Activated CD8-positive, alpha-beta memory T cell treated with anti-CD3 and anti-CD28 coated beads, Interleukin-2, amount 50 U/mL, for 4 hours (primary cell): ENCODE measurements at regions not wholly inside any gene's neighbourhood (a gene's known extent, or its start where the extent isn't known, plus 50 kb on each side); places are given as distances from the start of the nearest gene placed in this dataset.

ENCODE experiments used
- DNase-seq: peaks from one replicate; pipeline ENCODE4 v3.0.0-alpha.2; 2020

DNA sequence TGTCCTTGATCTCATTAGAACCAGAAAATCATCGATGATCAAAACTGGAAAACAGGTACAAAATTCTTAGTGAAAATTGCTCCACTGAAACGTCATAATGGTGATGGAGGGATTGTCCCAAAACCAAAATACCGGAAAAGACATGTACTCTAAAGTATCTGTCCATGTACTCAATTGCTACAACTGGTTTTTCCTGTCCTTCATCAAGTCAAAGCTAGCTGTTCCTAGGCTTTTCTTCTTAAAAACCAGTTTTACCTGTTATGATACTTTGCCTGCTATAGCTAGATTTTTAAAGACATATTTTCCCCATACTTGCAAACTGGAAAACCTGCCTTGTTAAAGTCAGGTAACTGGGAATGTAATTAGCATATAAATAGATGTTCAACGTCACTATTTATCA lies 50.5 kb upstream of the LRRC1 start:
- DNase-seq: no peak

DNA sequence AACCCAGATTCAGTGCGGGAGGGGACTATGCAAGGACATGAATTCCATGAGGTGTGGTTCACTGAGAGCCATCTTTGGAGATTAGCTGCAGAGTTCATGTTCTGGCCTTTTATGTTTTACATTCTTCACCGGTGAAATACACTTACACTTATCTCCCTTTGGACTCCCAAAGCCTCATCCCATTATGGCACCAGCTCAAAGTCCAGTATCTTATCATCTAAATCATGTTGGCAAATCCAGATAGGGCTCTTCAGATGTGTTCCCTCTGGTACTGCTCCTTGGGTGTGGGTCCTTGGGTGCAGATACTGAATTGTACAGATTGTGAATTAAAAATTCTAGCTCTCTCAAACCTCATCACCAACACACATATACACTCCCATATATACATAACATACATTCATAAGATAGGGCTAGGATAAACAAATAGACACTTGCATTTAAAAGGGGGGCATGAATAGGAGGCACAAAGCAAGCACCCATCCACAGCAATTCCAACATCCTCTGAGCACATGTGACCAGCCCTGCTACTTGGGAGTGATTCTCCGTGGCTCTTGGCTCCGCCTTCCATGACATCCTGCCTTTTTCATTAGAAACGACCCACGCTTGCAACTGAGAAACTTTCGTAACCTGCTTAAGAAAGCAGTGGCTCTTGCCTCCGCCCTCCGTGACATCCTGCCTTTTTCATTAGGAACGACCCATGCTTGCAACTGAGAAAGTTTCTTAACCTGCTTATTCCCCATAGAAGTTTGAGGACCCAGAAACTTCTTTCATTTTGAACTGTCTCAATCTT lies 53.6 kb upstream of the LRRC1 start:
- DNase-seq: no peak

DNA sequence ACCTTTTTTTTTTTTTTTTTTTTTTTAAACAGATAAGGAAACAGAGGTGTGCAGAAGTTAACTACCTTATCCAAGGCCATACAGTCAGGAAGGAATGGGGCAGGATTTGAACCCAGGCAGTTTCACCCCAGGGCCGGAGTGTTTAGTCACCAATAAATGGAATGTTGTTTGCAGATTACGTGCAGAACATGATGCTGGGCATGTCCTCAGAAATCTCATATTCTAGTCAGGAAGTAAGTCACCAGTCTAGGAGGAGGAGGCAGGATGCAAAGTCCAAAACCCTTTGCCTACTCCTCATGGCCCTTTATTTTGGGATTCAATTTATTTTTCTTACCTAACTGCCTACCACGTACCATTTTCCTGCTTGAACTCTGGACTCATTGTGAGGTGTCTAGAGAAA lies 57.1 kb upstream of the LRRC1 start:
- no peak for DNase-seq

DNA sequence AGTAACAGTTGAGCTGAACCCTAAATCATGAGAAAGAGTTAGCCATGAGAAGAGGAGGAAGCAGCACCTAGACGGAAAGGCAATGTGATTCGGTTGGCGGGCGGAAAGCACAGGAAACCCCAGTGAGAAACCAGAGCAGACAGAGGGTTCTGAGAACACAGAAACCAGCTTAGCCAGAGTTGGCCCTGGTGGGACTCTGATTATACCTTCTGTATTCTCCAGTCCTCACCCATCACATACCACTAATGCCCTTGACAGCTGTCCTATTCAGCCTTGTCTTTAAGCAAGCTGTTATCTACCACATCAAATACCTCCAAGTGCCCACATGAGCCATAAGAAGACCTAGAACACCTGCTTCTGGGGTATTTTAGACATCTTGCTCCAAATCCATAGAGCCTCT lies 58.9 kb upstream of the LRRC1 start:
- DNase-seq: no peak

DNA sequence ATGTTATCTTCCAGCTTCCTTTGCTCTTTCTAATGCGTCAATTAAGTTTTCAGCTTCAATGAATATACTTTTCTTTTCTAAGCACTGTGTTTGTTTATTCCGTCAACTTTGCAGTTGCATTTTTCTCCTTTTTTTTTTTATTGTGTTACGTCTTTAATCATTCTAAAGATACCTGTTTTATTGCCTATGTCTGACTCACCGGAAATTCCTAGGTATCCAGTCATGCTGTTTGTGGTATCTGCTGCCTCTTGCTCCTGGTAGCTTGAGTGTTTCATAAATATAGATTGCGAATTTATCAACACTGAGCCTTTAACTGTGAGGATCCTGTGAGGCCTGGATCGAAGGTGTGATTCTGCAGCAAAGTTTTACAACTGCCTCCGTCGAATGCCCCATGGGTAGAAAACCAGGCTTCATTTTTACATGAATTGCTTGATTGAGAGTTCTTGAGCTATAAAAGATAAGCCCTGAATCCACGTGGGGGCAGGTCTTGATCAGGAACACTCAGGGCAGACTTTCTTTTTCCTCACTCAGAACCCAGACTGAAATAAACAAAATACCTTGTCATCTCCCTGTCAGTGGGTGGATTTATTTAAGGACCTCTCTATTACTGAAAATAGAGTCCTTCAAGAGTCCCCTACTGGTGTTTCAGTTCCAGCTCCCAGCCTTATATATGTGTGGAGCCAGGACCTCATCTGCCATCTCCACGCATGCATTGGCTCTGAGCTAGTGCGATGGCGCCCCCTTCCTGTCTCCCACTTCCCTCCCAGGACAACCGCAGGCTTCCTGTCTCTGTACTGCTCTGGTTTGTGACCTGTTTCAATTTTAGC lies 60.1 kb upstream of the LRRC1 start:
- DNase-seq: no peak

DNA sequence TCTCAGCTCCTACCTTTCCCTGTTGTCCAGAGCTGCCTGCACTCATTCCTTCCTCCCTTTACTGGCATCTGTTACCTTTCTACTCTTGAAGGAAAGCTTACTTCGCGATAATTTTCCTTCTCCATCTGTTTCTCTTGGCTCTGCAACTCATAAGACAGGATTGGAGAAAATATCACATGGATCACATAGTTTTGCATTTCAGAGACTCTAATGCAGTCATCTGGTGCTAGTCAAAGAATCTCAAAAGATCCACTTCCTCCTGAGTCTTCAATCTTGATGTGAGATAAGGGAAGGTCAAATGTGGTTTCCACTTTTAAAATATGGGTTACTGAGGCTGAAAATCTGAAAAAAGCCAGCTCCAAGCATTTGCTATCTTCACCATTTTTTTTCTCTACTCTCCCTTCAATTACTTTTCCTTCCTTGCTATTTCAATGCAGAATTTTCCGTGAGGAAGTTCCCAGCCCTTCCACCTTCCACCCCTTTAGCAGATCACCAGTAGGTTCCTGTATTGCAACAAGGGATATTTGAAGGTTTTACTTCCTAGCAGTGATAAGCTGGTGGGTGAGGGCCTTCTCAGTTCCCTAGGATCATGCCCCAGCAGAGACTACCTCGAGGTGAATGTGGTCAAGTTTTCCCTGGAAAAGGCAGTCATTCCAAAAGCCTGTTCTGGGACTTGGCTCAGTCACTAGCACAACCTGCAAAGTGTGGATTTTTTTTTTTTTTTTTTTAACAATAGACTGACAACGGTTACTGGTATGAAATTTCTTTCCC lies 62.8 kb upstream of the LRRC1 start:
- DNase-seq: no peak

DNA sequence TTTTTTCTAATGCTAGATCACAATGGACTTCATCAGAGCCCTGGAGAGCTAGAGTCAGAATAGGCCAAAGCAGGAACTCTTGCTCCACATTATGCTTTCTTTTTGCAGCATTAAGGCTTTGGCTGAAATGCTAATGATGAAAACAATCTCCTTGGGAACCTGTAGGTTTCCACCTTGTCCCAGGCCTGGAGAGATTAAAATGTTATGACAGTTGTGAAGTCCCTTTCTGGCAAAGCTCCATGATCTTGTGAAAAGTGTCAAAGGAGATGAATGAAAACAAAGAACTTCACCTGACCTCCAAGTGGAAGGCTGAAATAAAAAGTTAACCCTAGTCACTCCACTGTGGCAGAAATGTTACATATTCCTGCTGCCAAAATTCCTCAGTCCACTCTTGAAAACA lies 64.0 kb upstream of the LRRC1 start:
- no peak for DNase-seq

DNA sequence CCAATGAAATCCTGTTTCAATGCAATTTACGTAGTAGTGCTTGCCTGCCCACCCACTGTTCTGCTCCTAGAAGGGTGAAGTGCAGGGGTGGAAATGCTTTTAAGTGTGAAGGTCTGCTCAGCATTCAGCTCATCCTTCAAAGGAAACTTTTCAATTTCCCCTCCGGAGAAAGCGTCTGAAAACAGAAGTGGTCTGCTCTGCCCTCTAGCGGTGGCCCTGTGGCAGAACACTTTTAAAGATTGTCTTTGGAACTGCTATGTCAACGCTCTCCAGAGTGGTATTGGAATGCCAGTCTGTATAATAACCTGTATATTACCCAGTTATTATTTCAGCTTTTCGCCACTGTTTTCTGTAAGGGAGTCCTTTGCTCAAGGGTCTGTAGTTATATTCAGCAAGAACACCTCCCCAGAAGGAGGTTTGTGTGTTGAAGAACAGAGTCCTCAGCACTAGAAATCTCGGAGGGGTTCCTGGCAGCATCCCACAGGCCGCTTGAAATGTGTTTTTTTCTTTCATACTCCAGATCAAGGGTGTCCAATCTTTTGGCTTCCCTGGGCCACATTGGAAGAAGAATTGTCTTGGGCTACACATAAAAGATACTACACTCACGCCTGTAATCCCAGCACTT lies 63.1 kb upstream of the KLHL31 start:
- peak; percentile 57 for DNase-seq

DNA sequence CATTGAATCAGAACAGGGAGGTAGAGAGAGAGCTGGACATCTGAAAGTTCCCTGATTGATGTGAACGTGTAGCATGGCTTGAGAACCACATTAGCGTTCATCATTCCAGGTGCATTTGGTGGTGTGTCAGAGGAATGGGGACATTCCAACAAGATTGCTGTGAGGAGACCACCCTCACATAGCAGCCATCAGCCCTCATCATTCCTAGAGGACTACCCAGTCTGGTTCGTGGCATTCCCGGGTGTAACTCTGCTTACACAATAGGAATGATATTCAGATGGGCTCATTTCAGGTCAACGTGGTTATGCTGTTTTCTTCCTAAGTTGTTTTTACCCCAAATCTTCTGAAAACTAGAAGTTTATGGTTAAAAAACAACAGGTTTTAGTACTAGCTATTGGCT lies 62.2 kb upstream of the KLHL31 start:
- DNase-seq: no peak

DNA sequence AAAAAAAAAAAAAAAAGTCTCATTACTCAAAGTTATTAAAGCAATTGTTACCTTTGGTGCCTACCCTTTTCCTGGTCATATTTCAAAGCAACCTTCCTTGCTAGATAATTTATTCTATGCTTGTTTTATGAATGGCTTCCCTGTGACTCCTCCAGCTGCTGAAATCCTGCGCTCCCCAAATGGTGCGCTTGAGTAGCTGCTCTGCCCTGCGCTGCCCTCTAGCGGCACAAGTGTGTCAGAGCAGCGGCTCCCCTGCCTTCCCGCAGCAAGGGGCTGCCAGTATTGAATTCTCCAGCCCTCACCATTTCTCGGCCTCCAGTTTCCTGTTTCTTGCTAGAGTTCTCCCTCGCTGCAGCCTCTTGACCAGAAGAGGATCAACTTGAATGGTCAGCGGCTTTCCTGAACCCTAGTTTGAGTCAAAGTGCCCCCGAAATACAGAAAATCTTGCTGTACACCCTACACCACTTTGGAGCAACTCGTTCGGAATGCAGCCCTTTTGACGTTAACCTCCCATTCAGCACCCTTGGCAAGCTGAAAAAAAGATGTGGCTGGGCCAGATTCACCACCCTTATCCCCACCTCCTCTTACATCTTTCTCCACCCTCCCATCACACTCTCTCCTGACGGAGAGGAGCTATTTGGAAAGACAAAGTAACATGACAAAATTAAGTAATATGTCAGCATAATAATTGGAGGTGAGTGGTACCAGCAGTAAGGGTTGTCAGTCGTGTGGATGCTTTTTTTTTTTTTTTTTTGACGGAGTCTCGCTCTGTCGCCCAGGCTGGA lies 60.4 kb upstream of the KLHL31 start:
- DNase-seq: peak; percentile 78

DNA sequence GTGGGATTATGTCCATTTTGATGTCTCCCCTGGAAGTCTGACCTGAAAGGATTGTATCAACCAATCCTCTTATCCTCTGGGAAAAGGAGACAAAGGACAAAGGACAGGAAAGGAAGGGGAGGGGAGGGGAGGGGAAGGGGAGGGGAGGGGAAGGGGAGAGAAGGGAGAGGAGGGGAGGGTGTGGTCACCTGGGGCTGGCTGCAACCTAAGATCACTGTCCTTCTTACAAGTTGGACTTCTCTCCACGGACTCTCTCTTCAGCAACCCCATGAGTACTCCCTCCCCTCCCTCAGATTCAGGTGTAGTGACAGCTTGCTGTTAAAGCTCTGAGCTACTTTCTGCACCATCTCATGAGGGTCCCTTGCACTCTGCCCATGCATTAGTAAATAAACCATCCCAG lies 58.9 kb upstream of the KLHL31 start:
- DNase-seq: no peak

DNA sequence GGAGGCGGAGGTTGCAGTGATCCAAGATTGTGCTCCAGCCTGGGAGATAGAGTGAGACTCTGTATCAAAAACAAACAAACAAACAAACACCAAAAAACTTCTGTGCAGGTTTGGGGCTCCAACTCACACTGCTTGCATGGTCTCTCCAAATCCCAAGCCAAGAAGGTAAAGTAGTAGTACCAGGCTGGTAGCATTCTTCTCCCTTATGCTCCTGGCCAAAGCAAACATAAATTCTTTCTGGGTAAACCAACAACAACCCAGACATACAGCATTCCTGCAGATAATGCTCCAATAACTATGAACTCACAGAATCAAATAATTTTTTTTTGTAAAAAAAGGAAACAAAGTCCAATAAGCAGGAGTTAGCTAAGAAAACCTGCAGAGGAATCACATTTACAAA lies 57.8 kb upstream of the KLHL31 start:
- DNase-seq: no peak

DNA sequence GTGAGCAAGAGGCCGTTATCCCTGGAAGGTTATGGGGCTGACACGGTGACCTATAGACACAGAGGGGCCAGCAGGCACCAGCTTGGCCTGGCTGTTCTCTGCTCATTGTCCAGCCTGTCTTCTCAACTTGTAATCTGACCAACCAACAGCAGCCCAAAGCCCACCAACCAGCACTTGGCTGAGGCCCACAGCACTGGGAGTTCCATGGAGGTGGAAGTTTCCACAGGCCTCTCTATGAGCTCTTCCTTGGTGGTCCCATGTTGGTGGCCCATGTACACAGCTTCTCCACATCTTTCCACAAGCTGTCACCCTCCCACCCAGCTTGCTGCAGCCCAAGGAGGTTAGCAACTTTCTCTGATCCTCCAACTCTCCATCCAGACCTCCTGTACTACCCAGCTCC lies 56.2 kb upstream of the KLHL31 start:
- no peak for DNase-seq

DNA sequence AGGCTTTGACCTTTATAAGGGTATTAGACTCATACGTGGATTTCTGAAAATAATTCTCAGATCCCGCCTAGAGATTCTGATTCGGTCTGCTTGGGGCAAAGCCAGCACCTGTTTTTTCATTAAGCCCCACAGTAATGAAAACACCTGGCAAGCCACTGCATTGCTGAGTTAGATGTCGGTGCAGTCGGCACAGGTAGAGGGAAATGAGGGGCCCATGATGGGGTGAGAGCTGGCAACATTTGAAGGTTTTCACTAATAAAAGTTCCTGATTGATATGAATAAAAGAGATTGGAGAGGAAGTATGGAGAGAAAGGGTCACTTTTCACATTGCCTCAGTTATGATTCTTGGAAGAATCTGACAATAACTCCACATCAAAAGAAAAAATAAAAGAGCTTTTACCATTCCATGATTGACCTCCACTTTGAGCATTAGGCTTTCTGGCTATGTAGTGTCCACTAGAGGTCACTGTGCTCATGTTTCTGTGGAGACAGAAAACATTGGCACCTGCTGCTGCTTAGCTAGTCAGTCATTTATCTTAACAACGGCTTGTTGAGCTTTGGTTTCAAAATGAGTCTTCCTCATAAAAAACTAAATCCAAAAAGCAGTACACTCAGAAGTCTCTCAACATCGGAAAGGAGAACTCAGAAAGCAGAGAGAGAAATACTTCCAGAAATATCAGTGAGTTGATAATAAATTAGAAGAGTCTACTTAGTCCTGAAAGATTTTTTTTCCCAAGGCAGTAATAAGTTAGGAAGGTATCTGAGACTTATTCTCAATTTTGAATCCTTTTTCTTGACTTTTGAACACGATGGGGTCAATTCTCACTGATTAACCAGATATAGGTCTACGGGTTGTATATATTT lies 53.3 kb upstream of the KLHL31 start:
- no peak for DNase-seq

DNA sequence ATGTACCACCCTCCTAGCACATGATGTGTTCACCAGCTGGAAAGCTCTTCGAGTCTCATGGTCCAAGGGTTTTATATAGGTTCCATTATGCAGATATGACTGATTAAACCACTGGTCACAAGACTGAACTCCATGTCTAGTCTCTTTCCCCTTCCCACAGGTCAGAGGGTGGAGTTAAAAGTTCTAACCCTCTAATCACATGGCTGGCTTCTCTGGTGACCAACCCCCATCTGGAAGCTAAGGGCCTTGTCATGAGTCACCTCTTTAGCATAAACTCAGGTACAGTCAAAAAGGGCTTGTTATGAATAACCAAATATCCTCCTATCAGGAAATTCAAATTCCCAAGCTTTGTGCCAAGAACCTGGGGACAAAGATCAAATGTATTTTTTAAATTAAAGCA lies 52.0 kb upstream of the KLHL31 start:
- DNase-seq: no peak

DNA sequence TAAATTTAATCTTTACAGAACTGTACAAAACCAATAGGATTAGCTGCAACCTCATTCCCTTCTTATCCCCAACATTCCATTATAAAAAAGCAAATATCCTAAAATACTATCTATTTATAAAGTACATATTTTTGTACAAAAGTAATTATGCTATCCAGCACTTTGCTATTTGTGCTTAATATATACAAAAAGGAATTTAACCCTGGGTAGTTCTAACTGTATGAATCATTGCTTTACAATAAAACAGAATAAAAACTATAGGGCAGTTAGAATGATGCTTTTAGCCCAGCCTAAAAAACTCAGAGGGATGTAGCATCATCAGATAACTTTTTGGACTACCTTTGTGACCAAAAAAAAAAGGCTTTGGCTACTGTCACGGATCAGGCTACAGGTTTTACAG lies 49.9 kb upstream of the KLHL31 start:
- no peak for DNase-seq
